Prostate gland (tissue), 2 donors: ENCODE measurements at regions not wholly inside any gene's neighbourhood (a gene's known extent, or its start where the extent isn't known, plus 50 kb on each side); places are given as distances from the start of the nearest gene placed in this dataset.

Source experiments
- DNase-seq: peaks from one replicate; pipeline ENCODE4 v3.0.0-alpha.2; 2019; ENCODE audit warnings: low spot score
- H3K27ac ChIP-seq, 2 donors: fragments of 200-600 bp; sonication (generic); 2 replicates each; pipeline ENCODE4 v1.5.1; 2017 to 2019
- H3K27me3 ChIP-seq: fragments of 200-600 bp; sonication (generic); replicated peaks from 2 replicates; pipeline ENCODE4 v1.5.1; 2019; ENCODE audit not compliant: insufficient read depth
- H3K36me3 ChIP-seq, 2 donors: fragments of 200-600 bp; sonication (generic); 1 replicate in 1 of 2; 2 replicates in 1 of 2; pipeline versions ENCODE4 v1.5.1 to v1.8.1; 2017 to 2019
- H3K4me1 ChIP-seq: fragments of 200-600 bp; sonication (generic); replicated peaks from 2 replicates; pipeline ENCODE4 v1.5.1; 2019
- H3K4me3 ChIP-seq, 2 donors: fragments of 200-600 bp; sonication (generic); 2 replicates each; pipeline ENCODE4 v1.5.1; 2017 to 2019
- H3K9me3 ChIP-seq: fragments of 200-600 bp; sonication (generic); 2 replicates; pipeline ENCODE4 v1.5.1; 2017
- CTCF ChIP-seq, 4 experiments: fragments of 200-600 bp in 2 of 4; fragments of 450-650 bp in 2 of 4; sonication (generic) in 2 of 4; IDR thresholded peaks; 1 replicate in 3 of 4; 2 replicates in 1 of 4; pipeline ENCODE4 v1.5.1; 2016 to 2019; ENCODE audit warnings: antibody characterized with exemption in 4 of 4, mild to moderate bottlenecking in 2 of 4, moderate library complexity in 2 of 4
- POLR2A ChIP-seq: fragments of 450-650 bp; IDR thresholded peaks from one replicate; pipeline ENCODE4 v1.6.1; 2016; ENCODE audit warnings: antibody characterized with exemption, mild to moderate bottlenecking
- POLR2AphosphoS5 ChIP-seq: sonication (generic); formaldehyde crosslinking; IDR thresholded peaks from one replicate; pipeline ENCODE4 v1.6.1; 2017; ENCODE audit warnings: antibody characterized with exemption
- WGBS: methylation state at CpG from one replicate; pipeline ENCODE4 v1.1.5; 2018; 5-methylcytosine and 5-hydroxymethylcytosine counted together
- intact Hi-C: fragments of 100-400 bp; cut with DNase I; formaldehyde crosslinking; loops from one replicate; pipeline ENCODE4 v1.14.2; 2022

- Histone ChIP-seq H3K27ac (no peak overlapping the region), H3K36me3 (no peaks in the 10 kb centered on the region), H3K27me3 (no peaks in the 10 kb centered on the region), H3K4me3 (no peak overlapping the region), H3K4me1 (no peaks in the 10 kb centered on the region), H3K9me3 (no peaks in the 10 kb centered on the region)
- 65% methylated on average over 1 of the region's 1 CpG for WGBS
- no peak for DNase-seq
- no peak for TF ChIP-seq POLR2AphosphoS5
- no peak for TF ChIP-seq CTCF (IDR thresholded peaks at IDR 0.05)
- TF ChIP-seq POLR2A = no peak
- intact Hi-C loops = no loop called here
Observed at GRCh38 chr2:13462464-13462863, 745.7 kb downstream of the TRIB2 start.

GRCh38 chr2:13466076-13466475 lies 749.3 kb downstream of the TRIB2 start:
- WGBS = 53% methylated on average over 2 of the region's 2 CpGs

GRCh38 chr2:13474538-13474937 lies 757.8 kb downstream of the TRIB2 start:
- no peak for DNase-seq

More at GRCh38 chr2:13466076-13466475, 749.3 kb downstream of the TRIB2 start:
- no peak for DNase-seq
- Histone ChIP-seq H3K36me3 (no peaks in the 10 kb centered on the region), H3K27ac (no peak overlapping the region), H3K27me3 (no peaks in the 10 kb centered on the region), H3K4me1 (no peaks in the 10 kb centered on the region), H3K4me3 (no peak overlapping the region), H3K9me3 (no peaks in the 10 kb centered on the region)
- TF ChIP-seq CTCF (IDR thresholded peaks at IDR 0.05) (no peak), POLR2AphosphoS5 (no peak), POLR2A (no peak)
- intact Hi-C loops = no loop called here

DNA sequence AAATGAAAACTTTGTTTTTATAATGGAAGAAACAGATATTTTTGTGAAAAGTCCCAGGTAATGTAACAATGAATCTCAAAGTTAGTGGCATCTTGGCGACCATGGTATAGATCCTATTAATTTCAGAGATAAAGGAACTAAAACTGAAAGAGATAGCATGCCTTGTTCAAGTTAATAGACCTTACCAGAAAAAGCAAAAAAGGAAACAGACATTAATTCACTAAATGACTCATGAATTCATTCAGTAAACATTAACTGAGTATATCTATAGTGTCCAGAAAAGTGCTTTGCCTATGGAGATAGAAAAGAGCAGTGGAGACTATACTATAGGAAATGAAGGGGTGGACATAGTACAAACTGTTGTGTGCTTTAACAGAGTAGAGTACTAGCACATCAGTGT lies 763.3 kb downstream of the TRIB2 start:
- intact Hi-C loops = no loop called here
- WGBS = 63% methylated on average over 1 of the region's 1 CpG

More at GRCh38 chr2:13474538-13474937, 757.8 kb downstream of the TRIB2 start:
- H3K4me3 ChIP-seq = no peak overlapping the region
- H3K27ac ChIP-seq = no peak overlapping the region
- 75% methylated on average over 4 of the region's 4 CpGs for WGBS
- no peaks in the 10 kb centered on the region for H3K9me3 ChIP-seq
- H3K4me1 ChIP-seq = no peaks in the 10 kb centered on the region
- H3K36me3 ChIP-seq = no peaks in the 10 kb centered on the region
- intact Hi-C loops = no loop called here
- no peak for TF ChIP-seq POLR2A
- TF ChIP-seq POLR2AphosphoS5 = no peak
- no peak for TF ChIP-seq CTCF (IDR thresholded peaks at IDR 0.05)
- no peaks in the 10 kb centered on the region for H3K27me3 ChIP-seq

More for the DNA sequence above, 763.3 kb downstream of the TRIB2 start:
- Histone ChIP-seq H3K4me3 (no peak overlapping the region), H3K27me3 (no peaks in the 10 kb centered on the region), H3K36me3 (no peaks in the 10 kb centered on the region), H3K4me1 (no peaks in the 10 kb centered on the region), H3K27ac (no peak overlapping the region), H3K9me3 (no peaks in the 10 kb centered on the region)
- TF ChIP-seq POLR2A (no peak), POLR2AphosphoS5 (no peak), CTCF (IDR thresholded peaks at IDR 0.05) (no peak)
- no peak for DNase-seq
